ENCODE measurements at regions not wholly inside any gene's neighbourhood (a gene's known extent, or its start where the extent isn't known, plus 50 kb on each side); places are given as distances from the start of the nearest gene placed in this dataset.

DNA sequence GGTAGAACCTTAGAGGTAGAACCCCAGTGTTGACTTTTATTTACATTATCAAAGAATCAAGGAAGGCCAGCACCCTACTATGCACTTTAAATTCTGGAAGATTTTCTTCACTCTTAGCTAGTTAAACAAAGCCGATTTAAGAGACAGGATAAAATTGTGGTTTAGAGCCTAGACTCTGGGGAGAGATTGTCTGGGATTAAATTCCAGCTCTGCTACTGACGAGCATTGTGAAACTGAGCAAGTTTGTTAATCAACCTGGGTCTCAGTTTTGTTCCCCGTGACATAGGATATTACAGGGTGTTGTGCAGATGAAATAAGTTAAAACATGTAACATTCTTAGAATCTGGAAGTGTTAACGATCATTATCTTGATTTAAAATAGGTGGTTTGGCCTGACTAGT, 83.5 kb downstream of the FEM1C start:
- TF ChIP-seq CTCF (IDR thresholded peaks at IDR 0.05) = no peak
- Histone ChIP-seq H3K4me1 (peaks cover 0 to 40% of the 10 kb centered on the region in 2 donors), H3K27ac (peak overlapping the region; percentile 66 to 81), H3K36me3 (no peaks in the 10 kb centered on the region), H3K4me3 (no peak overlapping the region), H3K27me3 (no peaks in the 10 kb centered on the region), H3K9me3 (no peaks in the 10 kb centered on the region)
- no peak for DNase-seq (ENCODE audit: low spot score)

DNA sequence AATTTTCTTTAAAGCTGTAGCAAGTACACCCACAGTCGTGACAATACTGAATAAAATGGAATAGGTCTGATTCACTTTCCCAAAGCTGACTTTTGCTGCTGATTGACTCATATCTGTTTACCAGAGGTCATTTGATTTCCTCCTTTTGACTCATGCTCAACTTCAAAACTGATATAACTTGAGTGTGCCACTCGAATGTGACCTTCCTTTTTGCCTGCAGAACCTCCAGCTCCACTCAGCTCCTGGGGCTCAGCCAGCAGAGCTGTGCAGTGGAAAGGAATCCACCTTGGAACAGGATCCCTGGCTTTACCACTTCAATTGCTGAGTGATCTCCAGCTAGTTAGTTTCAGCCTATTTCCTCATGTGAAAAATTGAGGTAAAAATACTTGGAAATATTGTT, 84.1 kb downstream of the FEM1C start:
- H3K36me3 ChIP-seq = no peaks in the 10 kb centered on the region
- no peaks in the 10 kb centered on the region for H3K9me3 ChIP-seq
- H3K27me3 ChIP-seq = no peaks in the 10 kb centered on the region
- H3K4me1 ChIP-seq = peaks cover 0 to 45% of the 10 kb centered on the region in 2 donors
- no peak overlapping the region for H3K4me3 ChIP-seq
- no peak for TF ChIP-seq CTCF (IDR thresholded peaks at IDR 0.05)
- peak overlapping the region; percentile 66 to 81 for H3K27ac ChIP-seq
- DNase-seq (ENCODE audit: low spot score) = peak; percentile 72

DNA sequence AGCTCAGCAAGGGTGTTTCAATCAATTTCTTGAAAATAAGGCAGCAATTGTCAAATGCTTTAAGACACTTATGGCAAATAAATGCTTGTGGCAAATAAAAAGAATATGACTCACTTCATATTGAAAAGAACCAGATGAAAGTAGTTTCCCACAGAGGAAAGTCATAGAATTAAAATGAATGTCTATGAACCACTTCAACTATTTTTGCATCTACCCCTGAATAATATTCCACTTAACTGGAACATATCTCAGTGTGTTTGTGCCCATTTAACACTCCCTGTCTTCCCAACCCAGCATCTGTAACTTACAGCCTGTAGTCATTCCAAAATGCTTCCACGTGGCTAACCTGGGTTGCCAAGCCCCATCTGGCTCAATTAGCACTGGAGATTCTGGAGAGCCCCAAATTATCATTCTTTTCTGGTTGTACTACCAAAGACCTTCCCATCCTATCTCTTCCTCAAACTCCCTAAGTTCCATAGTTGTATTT, 84.7 kb downstream of the FEM1C start:
- Histone ChIP-seq H3K9me3 (no peaks in the 10 kb centered on the region), H3K27me3 (no peaks in the 10 kb centered on the region), H3K4me3 (no peak overlapping the region), H3K4me1 (peaks cover 0 to 51% of the 10 kb centered on the region in 2 donors), H3K36me3 (no peaks in the 10 kb centered on the region), H3K27ac (peak overlapping the region; percentile 66 to 81)
- no peak for TF ChIP-seq CTCF (IDR thresholded peaks at IDR 0.05)
- no peak for DNase-seq (ENCODE audit: low spot score)

- Histone ChIP-seq H3K4me3 (no peak overlapping the region), H3K4me1 (peaks cover 0 to 45% of the 10 kb centered on the region in 2 donors), H3K9me3 (no peaks in the 10 kb centered on the region), H3K27me3 (no peaks in the 10 kb centered on the region), H3K27ac (no peak overlapping the region), H3K36me3 (no peaks in the 10 kb centered on the region)
- no peak for DNase-seq (ENCODE audit: low spot score)
- no peak for TF ChIP-seq CTCF (IDR thresholded peaks at IDR 0.05)
These were observed 86.2 kb downstream of the FEM1C start for GRCh38 chr5:115458416-115458815.

- no peak overlapping the region for H3K4me3 ChIP-seq
- no peak for DNase-seq (ENCODE audit: low spot score)
- H3K27ac ChIP-seq = no peak overlapping the region
- peaks cover 0 to 45% of the 10 kb centered on the region in 2 donors for H3K4me1 ChIP-seq
- TF ChIP-seq CTCF (IDR thresholded peaks at IDR 0.05) = no peak
- no peaks in the 10 kb centered on the region for H3K9me3 ChIP-seq
- no peaks in the 10 kb centered on the region for H3K27me3 ChIP-seq
- H3K36me3 ChIP-seq = no peaks in the 10 kb centered on the region
These were observed 86.6 kb downstream of the FEM1C start for GRCh38 chr5:115458003-115458409.

GRCh38 chr5:115457571-115457970, 87.0 kb downstream of the FEM1C start:
- no peak for TF ChIP-seq CTCF (IDR thresholded peaks at IDR 0.05)
- DNase-seq (ENCODE audit: low spot score) = no peak
- Histone ChIP-seq H3K27me3 (no peaks in the 10 kb centered on the region), H3K4me3 (no peak overlapping the region), H3K4me1 (peaks cover 0 to 45% of the 10 kb centered on the region in 2 donors), H3K9me3 (no peaks in the 10 kb centered on the region), H3K36me3 (no peaks in the 10 kb centered on the region), H3K27ac (no peak overlapping the region)
